Adrenal gland (tissue), 9 donors: ENCODE measurements at regions not wholly inside any gene's neighbourhood (a gene's known extent, or its start where the extent isn't known, plus 50 kb on each side); places are given as distances from the start of the nearest gene placed in this dataset.
"Not testable (repeated sequence)": the region's sequence is repeated elsewhere in the genome, so short reads cannot be mapped to it uniquely, and the experiment has no call there.

ENCODE experiments used
- DNase-seq, 7 donors: peaks; one replicate each; pipeline ENCODE4 v3.0.0-alpha.2; 2019 to 2020
- H3K27ac ChIP-seq, 5 donors: fragments of 200-600 bp; sonication (generic) in 4 of 5; 1 replicate in 3 of 5; 2 replicates in 2 of 5; pipeline versions ENCODE4 v1.5.1 to v1.8.0; 2016 to 2020; ENCODE audit warnings: mild to moderate bottlenecking in 1 of 5
- H3K27me3 ChIP-seq: fragments of 200-600 bp; 2 replicates; pipeline ENCODE4 v1.8.0; 2021
- H3K36me3 ChIP-seq, 2 donors: fragments of 200-600 bp; replicated peaks in 1 of 2; 1 replicate in 1 of 2; 2 replicates in 1 of 2; pipeline versions ENCODE4 v1.5.1 to v1.8.0; 2018 to 2022
- H3K4me1 ChIP-seq, 2 donors: fragments of 200-600 bp; replicated peaks in 1 of 2; 1 replicate in 1 of 2; 2 replicates in 1 of 2; pipeline versions ENCODE4 v1.5.1 to v1.8.0; 2018 to 2021
- H3K4me3 ChIP-seq, 4 donors: fragments of 200-600 bp; sonication (generic) in 3 of 4; one replicate each; pipeline ENCODE4 v1.5.1; 2016 to 2018
- H3K9me3 ChIP-seq, 3 donors: fragments of 200-600 bp; sonication (generic) in 1 of 3; replicated peaks in 1 of 3; 1 replicate in 2 of 3; 2 replicates in 1 of 3; pipeline versions ENCODE4 v1.5.1 to v1.8.0; 2016 to 2021
- CTCF ChIP-seq, 6 experiments: fragments of 450-650 bp in 4 of 6; fragments of 200-600 bp in 2 of 6; sonication (generic) in 1 of 6; IDR thresholded peaks; 1 replicate in 5 of 6; 2 replicates in 1 of 6; pipeline versions ENCODE4 v1.5.1 to v1.8.0; 2016 to 2021; ENCODE audit warnings: antibody characterized with exemption in 6 of 6, mild to moderate bottlenecking in 2 of 6, moderate library complexity in 1 of 6
- POLR2A ChIP-seq, 2 donors: fragments of 450-650 bp; IDR thresholded peaks; one replicate each; pipeline ENCODE4 v1.6.1; 2017; ENCODE audit warnings: antibody characterized with exemption in 2 of 2, mild to moderate bottlenecking in 2 of 2, moderate library complexity in 1 of 2
- WGBS, 4 donors: extraction: QIAGEN DNeasy Blood & Tissue Kit in 2 of 4; methylation state at CpG; one replicate each; pipeline versions ENCODE4 v1.1.5 to v1.1.7; 2013 to 2017; 5-methylcytosine and 5-hydroxymethylcytosine counted together
- intact Hi-C, 2 donors: fragments of 100-400 bp; cut with DNase I; formaldehyde crosslinking; loops; one replicate each; pipeline versions ENCODE4 v1.14.1 to v1.15.0; 2022 to 2023
- donor health status: healthy with polysubstance abuse.
- donor health status: Bipolar disorder and iron deficiency.
- donor health status: DM: yes; HTN: yes; CAD: no.
- donor health status: DM: no; HTN: no; CAD: no.
- donor health status: DM: no; HTN: no; CAD: no.

- H3K4me1 ChIP-seq = no peaks in the 10 kb centered on the region
- no peak for DNase-seq
- intact Hi-C loops = no loop called here
- no peaks in the 10 kb centered on the region for H3K9me3 ChIP-seq
- no peak overlapping the region for H3K27ac ChIP-seq
- 94 to 100% (median 98%) methylated on average over 1 to 11 of the region's 11 CpGs for WGBS, 4 donors
- no peak overlapping the region for H3K4me3 ChIP-seq
- H3K36me3 ChIP-seq = no peaks in the 10 kb centered on the region
- H3K27me3 ChIP-seq = no peaks in the 10 kb centered on the region
- TF ChIP-seq CTCF (IDR thresholded peaks at IDR 0.05) (no peak), POLR2A (IDR thresholded peaks at IDR 0.05) (no peak)
These were observed 85.8 kb upstream of the OSBPL11 start for GRCh38 chr3:125681146-125681545.

- DNase-seq, intact Hi-C loops, H3K27me3 ChIP-seq, H3K4me3 ChIP-seq, H3K27ac ChIP-seq, H3K4me1 ChIP-seq, H3K9me3 ChIP-seq, H3K36me3 ChIP-seq: not testable (repeated sequence)
- 78 to 91% (median 87%) methylated on average over 1 to 5 of the region's 5 CpGs; no CpG with 5 or more reads in 1 of the 4 donors for WGBS, 4 donors
These were observed 86.6 kb upstream of the OSBPL11 start for GRCh38 chr3:125681906-125682305.

GRCh38 chr3:125682610-125683009, 87.3 kb upstream of the OSBPL11 start:
- H3K27ac ChIP-seq, H3K4me3 ChIP-seq, H3K36me3 ChIP-seq, H3K4me1 ChIP-seq, H3K9me3 ChIP-seq, intact Hi-C loops, H3K27me3 ChIP-seq: not testable (repeated sequence)
- DNase-seq = peak in 5 of 7 donors; percentile 29 to 73 (median 61)
- 0 to 60% (median 27%) methylated on average over 1 to 4 of the region's 4 CpGs for WGBS, 4 donors

GRCh38 chr3:125683067-125683829, 88.0 kb upstream of the OSBPL11 start:
- no peak for TF ChIP-seq POLR2A (IDR thresholded peaks at IDR 0.05)
- TF ChIP-seq CTCF (IDR thresholded peaks at IDR 0.05) = no peak
- DNase-seq = peak in 3 of 7 donors; percentile 20 to 55 (median 21)
- 42 to 78% (median 51%) methylated on average over 4 to 9 of the region's 9 CpGs for WGBS, 4 donors
- Histone ChIP-seq H3K4me1 (no peaks in the 10 kb centered on the region), H3K27ac (peak overlapping the region in 1 of 5 donors; percentile 45), H3K4me3 (no peak overlapping the region), H3K36me3 (no peaks in the 10 kb centered on the region), H3K9me3 (no peaks in the 10 kb centered on the region), H3K27me3 (no peaks in the 10 kb centered on the region)
- intact Hi-C loops = no loop called here

- Histone ChIP-seq H3K27ac (no peak overlapping the region), H3K27me3 (no peaks in the 10 kb centered on the region), H3K36me3 (no peaks in the 10 kb centered on the region), H3K4me1 (no peaks in the 10 kb centered on the region), H3K4me3 (no peak overlapping the region), H3K9me3 (no peaks in the 10 kb centered on the region)
- no peak for TF ChIP-seq POLR2A (IDR thresholded peaks at IDR 0.05)
- TF ChIP-seq CTCF (IDR thresholded peaks at IDR 0.05) = peak in 2 of 6 experiments; percentile 5 to 25
- 53 to 67% (median 59%) methylated on average over 4 to 11 of the region's 11 CpGs for WGBS, 4 donors
- intact Hi-C loops = no loop called here
- peak in 4 of 7 donors; percentile 23 to 33 (median 26) for DNase-seq
These were observed 88.9 kb upstream of the OSBPL11 start for GRCh38 chr3:125684199-125684598.

GRCh38 chr3:125685741-125686140, 90.4 kb upstream of the OSBPL11 start:
- H3K9me3 ChIP-seq, intact Hi-C loops, DNase-seq, H3K4me1 ChIP-seq, H3K4me3 ChIP-seq, H3K27ac ChIP-seq, H3K36me3 ChIP-seq, H3K27me3 ChIP-seq: not testable (repeated sequence)
- 72 to 77% (median 75%) methylated on average over 2 of the region's 2 CpGs for WGBS, 4 donors
